Type B pancreatic cell (in vitro differentiated cells): ENCODE measurements at regions not wholly inside any gene's neighbourhood (a gene's known extent, or its start where the extent isn't known, plus 50 kb on each side); places are given as distances from the start of the nearest gene placed in this dataset.

Experiments used
- DNase-seq: peaks from one replicate; pipeline ENCODE4 v3.0.0; 2021; ENCODE audit warnings: mixed read lengths; ENCODE audit not compliant: unreplicated experiment; ENCODE audit errors: extremely low spot score
- H3K27ac Mint-ChIP-seq: 2 replicates; pipeline ENCODE4 v1.8.0; 2021; ENCODE audit warnings: mild to moderate bottlenecking, mixed read lengths
- H3K27me3 Mint-ChIP-seq: 2 replicates; pipeline ENCODE4 v1.8.0; 2021; ENCODE audit warnings: mixed read lengths
- H3K36me3 Mint-ChIP-seq: 2 replicates; pipeline ENCODE4 v1.8.0; 2021; ENCODE audit warnings: mixed read lengths
- H3K4me1 Mint-ChIP-seq: one replicate; pipeline ENCODE4 v1.8.0; 2021; ENCODE audit warnings: mixed read lengths; ENCODE audit not compliant: unreplicated experiment
- H3K4me3 Mint-ChIP-seq: 2 replicates; pipeline ENCODE4 v1.8.0; 2021; ENCODE audit warnings: mild to moderate bottlenecking, mixed read lengths
- H3K9me3 Mint-ChIP-seq: 2 replicates; pipeline ENCODE4 v1.8.0; 2021; ENCODE audit warnings: mixed read lengths
- CTCF ChIP-seq: fragments of 200-600 bp; sonication (generic); conservative IDR thresholded peaks from 2 replicates; pipeline ENCODE4 v1.5.0; 2021; ENCODE audit warnings: antibody characterized with exemption, mild to moderate bottlenecking

GRCh38 chr5:32880796-32881195 lies 169.7 kb downstream of the NPR3 start:
- Mint-ChIP-seq H3K4me1 (no peaks in the 10 kb centered on the region), H3K4me3 (no peak overlapping the region), H3K36me3 (no peaks in the 10 kb centered on the region), H3K27ac (no peak overlapping the region), H3K9me3 (peaks cover 10% of the 10 kb centered on the region), H3K27me3 (no peaks in the 10 kb centered on the region)
- TF ChIP-seq CTCF = no peak
- DNase-seq = no peak

- DNase-seq = no peak
- H3K4me1 Mint-ChIP-seq = peaks cover 4% of the 10 kb centered on the region
- no peak overlapping the region for H3K27ac Mint-ChIP-seq
- H3K4me3 Mint-ChIP-seq = no peak overlapping the region
- no peak for TF ChIP-seq CTCF
- peaks cover 5% of the 10 kb centered on the region for H3K9me3 Mint-ChIP-seq
- H3K36me3 Mint-ChIP-seq = no peaks in the 10 kb centered on the region
- H3K27me3 Mint-ChIP-seq = peaks cover 7% of the 10 kb centered on the region
Measured at GRCh38 chr5:32887390-32887789, 176.3 kb downstream of the NPR3 start.

- H3K9me3 Mint-ChIP-seq = peaks cover 5% of the 10 kb centered on the region
- no peak for DNase-seq
- TF ChIP-seq CTCF = no peak
- no peak overlapping the region for H3K4me3 Mint-ChIP-seq
- H3K4me1 Mint-ChIP-seq = peaks cover 4% of the 10 kb centered on the region
- peaks cover 7% of the 10 kb centered on the region for H3K27me3 Mint-ChIP-seq
- H3K36me3 Mint-ChIP-seq = peaks cover under 1% of the 10 kb centered on the region
- no peak overlapping the region for H3K27ac Mint-ChIP-seq
Measured at GRCh38 chr5:32889078-32889477, 178.0 kb downstream of the NPR3 start.

GRCh38 chr5:32903613-32904012 lies 192.5 kb downstream of the NPR3 start:
- H3K27me3 Mint-ChIP-seq = no peaks in the 10 kb centered on the region
- H3K4me1 Mint-ChIP-seq = no peaks in the 10 kb centered on the region
- H3K36me3 Mint-ChIP-seq = no peaks in the 10 kb centered on the region
- H3K9me3 Mint-ChIP-seq = peaks cover 9% of the 10 kb centered on the region
- H3K27ac Mint-ChIP-seq = no peak overlapping the region
- H3K4me3 Mint-ChIP-seq = no peak overlapping the region
- no peak for DNase-seq
- TF ChIP-seq CTCF = no peak

- no peak for TF ChIP-seq CTCF
- no peak for DNase-seq
- H3K36me3 Mint-ChIP-seq = peaks cover 5% of the 10 kb centered on the region
- no peak overlapping the region for H3K27ac Mint-ChIP-seq
- H3K9me3 Mint-ChIP-seq = peaks cover 10% of the 10 kb centered on the region
- H3K4me3 Mint-ChIP-seq = no peak overlapping the region
- no peaks in the 10 kb centered on the region for H3K27me3 Mint-ChIP-seq
- no peaks in the 10 kb centered on the region for H3K4me1 Mint-ChIP-seq
Measured at GRCh38 chr5:32908641-32909040, 197.5 kb downstream of the NPR3 start.

GRCh38 chr5:32909207-32909606 lies 198.1 kb downstream of the NPR3 start:
- H3K27me3 Mint-ChIP-seq = no peaks in the 10 kb centered on the region
- H3K36me3 Mint-ChIP-seq = peaks cover 5% of the 10 kb centered on the region
- H3K27ac Mint-ChIP-seq = no peak overlapping the region
- no peak for DNase-seq
- no peaks in the 10 kb centered on the region for H3K4me1 Mint-ChIP-seq
- no peak for TF ChIP-seq CTCF
- peaks cover 10% of the 10 kb centered on the region for H3K9me3 Mint-ChIP-seq
- H3K4me3 Mint-ChIP-seq = no peak overlapping the region
